Stomach (tissue), 8 donors: ENCODE measurements at regions not wholly inside any gene's neighbourhood (a gene's known extent, or its start where the extent isn't known, plus 50 kb on each side); places are given as distances from the start of the nearest gene placed in this dataset.

Source experiments
- DNase-seq, 2 donors: peaks; one replicate each; pipeline versions ENCODE4 v3.0.0 to v3.0.0-alpha.2; 2013 to 2019
- H3K27ac ChIP-seq, 5 donors: fragments of 200-600 bp in 4 of 5; sonication (generic) in 4 of 5; one replicate each; pipeline ENCODE4 v1.5.1; 2013 to 2019; ENCODE audit warnings: mild to moderate bottlenecking in 1 of 5, moderate library complexity in 1 of 5
- H3K27me3 ChIP-seq, 3 donors: fragments of 200-600 bp; sonication (generic); one replicate each; pipeline ENCODE4 v1.5.1; 2017 to 2019; ENCODE audit warnings: mixed run types in 1 of 3
- H3K36me3 ChIP-seq, 4 donors: fragments of 200-600 bp; sonication (generic); 1 replicate in 3 of 4; 2 replicates in 1 of 4; pipeline ENCODE4 v1.5.1; 2016 to 2019
- H3K4me1 ChIP-seq, 4 donors: fragments of 200-600 bp; sonication (generic); one replicate each; pipeline ENCODE4 v1.5.1; 2016 to 2019
- H3K4me3 ChIP-seq, 4 donors: fragments of 200-600 bp; sonication (generic) in 3 of 4; one replicate each; pipeline ENCODE4 v1.5.1; 2016 to 2019; ENCODE audit warnings: mild to moderate bottlenecking in 1 of 4
- H3K9me3 ChIP-seq, 4 donors: fragments of 200-600 bp; sonication (generic); one replicate each; pipeline ENCODE4 v1.5.1; 2016 to 2019
- CTCF ChIP-seq, 7 experiments: fragments of 450-650 bp in 4 of 7; fragments of 200-600 bp in 3 of 7; sonication (generic) in 3 of 7; IDR thresholded peaks; one replicate each; pipeline ENCODE4 v1.5.1; 2016 to 2019; ENCODE audit warnings: antibody characterized with exemption in 7 of 7, control low read depth in 2 of 7, mild to moderate bottlenecking in 1 of 7
- EP300 ChIP-seq: sonication (generic); formaldehyde crosslinking; IDR thresholded peaks from one replicate; pipeline ENCODE4 v1.6.1; 2017; ENCODE audit warnings: antibody characterized with exemption
- POLR2A ChIP-seq, 4 donors: fragments of 450-650 bp; IDR thresholded peaks; one replicate each; pipeline ENCODE4 v1.6.1; 2016; ENCODE audit warnings: antibody characterized with exemption in 4 of 4, control low read depth in 2 of 4, mild to moderate bottlenecking in 1 of 4, moderate library complexity in 1 of 4
- POLR2AphosphoS5 ChIP-seq, 3 donors: sonication (generic); formaldehyde crosslinking; IDR thresholded peaks; one replicate each; pipeline ENCODE4 v1.6.1; 2016; ENCODE audit warnings: antibody characterized with exemption in 3 of 3
- whole genome bisulfite sequencing, 5 donors: extraction: QIAGEN DNeasy Blood & Tissue Kit in 3 of 5; methylation state at CpG; one replicate each; pipeline versions ENCODE4 v1.1.5 to v1.1.7; 2013 to 2018; 5-methylcytosine and 5-hydroxymethylcytosine counted together
- intact Hi-C: fragments of 100-400 bp; cut with DNase I; formaldehyde crosslinking; loops from one replicate; pipeline ENCODE4 v1.15.1; 2023; ENCODE audit warnings: low total_unique reads
- donor health status: healthy with polysubstance abuse.
- donor health status: Bipolar disorder and iron deficiency.
- donor health status: healthy.

- 89 to 97% (median 94%) methylated on average over 10 of the region's 10 CpGs for WGBS, 5 donors
- intact Hi-C loops, result no loop called here
- Histone ChIP-seq H3K36me3 (peaks cover 0 to 14% (median 7%) of the 10 kb centered on the region in 4 donors), H3K9me3 (no peaks in the 10 kb centered on the region), H3K27ac (no peak overlapping the region), H3K27me3 (no peaks in the 10 kb centered on the region), H3K4me1 (no peaks in the 10 kb centered on the region), H3K4me3 (no peak overlapping the region)
- no peak for TF ChIP-seq POLR2AphosphoS5 (IDR thresholded peaks at IDR 0.05)
- TF ChIP-seq POLR2A (IDR thresholded peaks at IDR 0.05), result no peak
- no peak for TF ChIP-seq CTCF (IDR thresholded peaks at IDR 0.05)
- DNase-seq, result no peak
Measured at GRCh38 chr16:27692576-27692975, 142.6 kb downstream of the KATNIP start.

GRCh38 chr16:27695161-27695560, 145.2 kb downstream of the KATNIP start:
- no peaks in the 10 kb centered on the region for H3K4me1 ChIP-seq
- no peak overlapping the region for H3K27ac ChIP-seq
- no peak for TF ChIP-seq POLR2AphosphoS5 (IDR thresholded peaks at IDR 0.05)
- TF ChIP-seq CTCF (IDR thresholded peaks at IDR 0.05), result no peak
- TF ChIP-seq EP300, result no peak
- no peak for TF ChIP-seq POLR2A (IDR thresholded peaks at IDR 0.05)
- no peaks in the 10 kb centered on the region for H3K27me3 ChIP-seq
- H3K9me3 ChIP-seq, result no peaks in the 10 kb centered on the region
- H3K4me3 ChIP-seq, result no peak overlapping the region
- 93 to 95% (median 95%) methylated on average over 7 of the region's 7 CpGs for WGBS, 5 donors
- no peak for DNase-seq
- peaks cover 8 to 32% (median 29%) of the 10 kb centered on the region in 4 donors for H3K36me3 ChIP-seq
- intact Hi-C loops, result no loop called here

- intact Hi-C loops, result no loop called here
- Histone ChIP-seq H3K9me3 (no peaks in the 10 kb centered on the region), H3K4me1 (no peaks in the 10 kb centered on the region), H3K4me3 (no peak overlapping the region), H3K27me3 (no peaks in the 10 kb centered on the region), H3K27ac (no peak overlapping the region), H3K36me3 (peaks cover 8 to 56% (median 46%) of the 10 kb centered on the region in 4 donors)
- no peak for DNase-seq
- TF ChIP-seq POLR2AphosphoS5 (IDR thresholded peaks at IDR 0.05) (no peak), CTCF (IDR thresholded peaks at IDR 0.05) (no peak), EP300 (no peak), POLR2A (IDR thresholded peaks at IDR 0.05) (no peak)
- 74 to 82% (median 78%) methylated on average over 14 of the region's 14 CpGs for WGBS, 5 donors
Measured at GRCh38 chr16:27698266-27698665, 148.3 kb downstream of the KATNIP start.

GRCh38 chr16:27698746-27699145, 148.8 kb downstream of the KATNIP start:
- DNase-seq, result no peak
- Histone ChIP-seq H3K27ac (no peak overlapping the region), H3K4me1 (no peaks in the 10 kb centered on the region), H3K4me3 (no peak overlapping the region), H3K27me3 (no peaks in the 10 kb centered on the region), H3K9me3 (no peaks in the 10 kb centered on the region), H3K36me3 (peaks cover 8 to 55% (median 47%) of the 10 kb centered on the region in 4 donors)
- TF ChIP-seq EP300 (no peak), POLR2A (IDR thresholded peaks at IDR 0.05) (no peak), POLR2AphosphoS5 (IDR thresholded peaks at IDR 0.05) (no peak), CTCF (IDR thresholded peaks at IDR 0.05) (no peak)
- 93 to 98% (median 96%) methylated on average over 8 of the region's 8 CpGs for WGBS, 5 donors
- intact Hi-C loops, result no loop called here
